ENCODE measurements at regions not wholly inside any gene's neighbourhood (a gene's known extent, or its start where the extent isn't known, plus 50 kb on each side); places are given as distances from the start of the nearest gene placed in this dataset.

DNA sequence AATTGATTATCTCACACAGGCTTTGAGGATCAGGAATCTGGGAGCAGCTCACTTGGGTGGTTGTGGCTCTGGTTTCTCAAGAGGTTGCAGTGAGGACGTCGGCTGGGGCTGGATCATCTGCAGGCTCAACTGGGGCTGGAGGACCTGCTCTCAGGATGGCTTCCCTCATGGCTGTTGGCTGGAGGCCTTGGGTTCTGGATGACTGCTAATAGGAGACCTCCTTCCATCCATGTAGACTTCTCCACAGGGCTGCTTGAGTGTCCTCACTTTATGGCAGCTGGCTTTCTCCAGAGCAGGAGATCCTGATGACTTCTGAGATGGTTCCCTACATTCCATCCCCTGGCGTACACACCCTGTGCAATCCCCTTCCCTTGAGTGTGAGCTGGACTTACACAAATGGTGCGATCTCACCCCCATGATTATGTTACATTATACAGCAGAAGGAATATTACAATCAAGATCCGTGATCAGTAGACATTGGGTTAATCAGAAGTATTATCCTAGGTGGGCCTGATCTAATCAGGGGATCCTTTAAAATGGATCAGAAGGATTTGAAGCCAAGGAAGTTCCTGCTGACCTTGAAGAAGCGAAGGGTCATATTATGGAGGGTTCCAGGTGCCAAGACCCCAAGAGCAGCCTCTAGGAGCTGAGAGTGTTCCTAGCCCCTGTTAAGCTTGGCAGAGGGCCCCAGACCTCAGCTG, 122.2 kb downstream of the CXCL12 start:
- H3K4me3 ChIP-seq (ENCODE audit: control insufficient read depth, low read depth, low read length) = no peak overlapping the region
- DNase-seq (ENCODE audit: low read depth) = no peak
- TF ChIP-seq, protein P1, sequence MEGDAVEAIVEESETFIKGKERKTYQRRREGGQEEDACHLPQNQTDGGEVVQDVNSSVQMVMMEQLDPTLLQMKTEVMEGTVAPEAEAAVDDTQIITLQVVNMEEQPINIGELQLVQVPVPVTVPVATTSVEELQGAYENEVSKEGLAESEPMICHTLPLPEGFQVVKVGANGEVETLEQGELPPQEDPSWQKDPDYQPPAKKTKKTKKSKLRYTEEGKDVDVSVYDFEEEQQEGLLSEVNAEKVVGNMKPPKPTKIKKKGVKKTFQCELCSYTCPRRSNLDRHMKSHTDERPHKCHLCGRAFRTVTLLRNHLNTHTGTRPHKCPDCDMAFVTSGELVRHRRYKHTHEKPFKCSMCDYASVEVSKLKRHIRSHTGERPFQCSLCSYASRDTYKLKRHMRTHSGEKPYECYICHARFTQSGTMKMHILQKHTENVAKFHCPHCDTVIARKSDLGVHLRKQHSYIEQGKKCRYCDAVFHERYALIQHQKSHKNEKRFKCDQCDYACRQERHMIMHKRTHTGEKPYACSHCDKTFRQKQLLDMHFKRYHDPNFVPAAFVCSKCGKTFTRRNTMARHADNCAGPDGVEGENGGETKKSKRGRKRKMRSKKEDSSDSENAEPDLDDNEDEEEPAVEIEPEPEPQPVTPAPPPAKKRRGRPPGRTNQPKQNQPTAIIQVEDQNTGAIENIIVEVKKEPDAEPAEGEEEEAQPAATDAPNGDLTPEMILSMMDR (IDR thresholded peaks at IDR 0.05; ENCODE audit: control insufficient read depth, insufficient read depth, low read depth, low read length, missing control alignments) = no peak

DNA sequence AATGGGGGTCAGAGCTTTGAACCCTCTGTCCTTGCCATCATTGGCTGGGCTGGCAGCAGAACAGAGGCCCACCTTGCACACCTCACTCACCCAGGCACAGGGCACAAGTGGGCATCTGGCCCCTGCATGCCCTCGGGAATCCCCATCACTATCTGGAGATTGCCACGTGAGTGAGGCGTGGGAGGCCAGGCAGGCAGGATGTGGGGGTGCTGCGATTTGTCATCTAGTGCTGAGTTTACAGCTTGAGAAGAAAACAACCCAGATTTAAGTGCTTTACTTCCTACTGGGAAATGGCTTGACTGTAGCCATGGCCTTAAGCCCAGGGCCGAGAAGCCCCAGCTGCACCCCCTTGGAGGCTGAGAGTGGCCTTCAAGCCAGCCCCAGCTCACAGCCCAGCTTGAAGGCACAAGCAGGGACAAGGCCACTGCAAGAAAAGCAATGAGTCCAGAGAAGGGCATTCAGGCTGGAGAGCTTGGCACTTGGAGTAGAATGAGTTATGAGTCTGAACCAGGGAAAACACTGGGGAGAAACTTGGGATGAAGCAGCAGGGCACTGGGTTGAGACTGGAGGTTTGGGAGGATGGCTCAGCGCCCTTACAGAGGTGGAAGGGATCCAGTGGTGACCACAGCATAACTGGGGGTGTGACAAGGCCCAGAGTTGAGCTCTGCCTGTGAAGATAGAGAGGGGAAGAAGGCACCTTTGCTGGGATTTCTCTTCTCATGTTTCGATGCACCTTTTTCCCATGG, 123.0 kb downstream of the CXCL12 start:
- H3K4me3 ChIP-seq (ENCODE audit: control insufficient read depth, low read depth, low read length) = no peak overlapping the region
- DNase-seq (ENCODE audit: low read depth) = no peak
- TF ChIP-seq, protein P1 (IDR thresholded peaks at IDR 0.05; ENCODE audit: control insufficient read depth, insufficient read depth, low read depth, low read length, missing control alignments) = no peak

DNA sequence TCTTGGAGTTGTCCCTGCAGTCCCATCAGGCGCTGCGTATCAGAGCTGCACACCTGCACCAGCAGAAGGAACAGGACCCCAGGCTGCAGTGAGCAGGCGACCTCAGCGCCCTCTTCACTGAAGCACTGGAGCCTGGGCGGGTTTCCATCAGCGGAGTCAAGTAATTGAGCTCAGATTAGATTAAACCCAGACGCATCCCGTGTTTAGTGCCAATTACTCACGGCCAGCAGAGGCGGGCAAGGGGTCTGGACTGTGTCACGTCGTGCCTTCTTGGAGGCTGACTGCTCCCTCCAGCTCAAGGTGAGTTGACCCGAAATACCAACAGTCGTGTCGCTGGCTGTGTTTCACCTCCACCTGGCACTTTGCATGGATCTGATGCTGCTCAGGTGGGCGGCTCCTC, 123.6 kb downstream of the CXCL12 start:
- no peak overlapping the region for H3K4me3 ChIP-seq (ENCODE audit: control insufficient read depth, low read depth, low read length)
- no peak for DNase-seq (ENCODE audit: low read depth)
- TF ChIP-seq, protein P1 (IDR thresholded peaks at IDR 0.05; ENCODE audit: control insufficient read depth, insufficient read depth, low read depth, low read length, missing control alignments) = no peak

DNA sequence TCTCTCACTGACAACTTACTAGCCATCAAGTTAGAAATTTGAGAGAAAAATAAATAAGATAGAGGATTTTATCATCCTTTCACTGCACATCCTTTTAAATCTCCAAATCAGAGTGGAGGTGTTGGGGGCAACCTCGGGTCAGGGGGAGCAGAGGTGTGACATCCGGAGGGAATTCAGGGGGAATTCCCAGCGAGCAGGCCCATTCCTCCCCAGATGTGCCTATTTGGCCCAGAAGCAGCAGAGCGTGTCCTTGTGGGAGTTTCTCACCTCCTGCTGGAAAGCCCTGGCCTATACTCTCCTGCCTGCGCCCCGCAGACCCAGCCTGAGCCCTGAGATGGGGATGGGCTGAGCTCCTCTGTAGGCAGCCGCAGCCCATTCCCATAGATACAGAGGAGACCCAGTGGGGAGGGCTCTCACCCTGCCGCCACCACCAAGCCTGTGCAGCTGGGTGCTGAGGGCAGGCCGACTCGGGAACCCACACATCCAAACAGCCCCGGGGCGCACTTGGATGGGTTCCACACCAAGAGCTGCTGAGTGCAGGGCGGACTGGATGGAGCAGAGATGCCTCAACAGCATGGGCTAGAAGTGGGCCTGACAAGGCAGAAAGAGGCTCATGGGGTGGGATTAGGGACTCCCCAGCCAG, 124.5 kb downstream of the CXCL12 start:
- no peak for DNase-seq (ENCODE audit: low read depth)
- H3K4me3 ChIP-seq (ENCODE audit: control insufficient read depth, low read depth, low read length) = no peak overlapping the region
- TF ChIP-seq, protein P1 (IDR thresholded peaks at IDR 0.05; ENCODE audit: control insufficient read depth, insufficient read depth, low read depth, low read length, missing control alignments) = no peak

DNA sequence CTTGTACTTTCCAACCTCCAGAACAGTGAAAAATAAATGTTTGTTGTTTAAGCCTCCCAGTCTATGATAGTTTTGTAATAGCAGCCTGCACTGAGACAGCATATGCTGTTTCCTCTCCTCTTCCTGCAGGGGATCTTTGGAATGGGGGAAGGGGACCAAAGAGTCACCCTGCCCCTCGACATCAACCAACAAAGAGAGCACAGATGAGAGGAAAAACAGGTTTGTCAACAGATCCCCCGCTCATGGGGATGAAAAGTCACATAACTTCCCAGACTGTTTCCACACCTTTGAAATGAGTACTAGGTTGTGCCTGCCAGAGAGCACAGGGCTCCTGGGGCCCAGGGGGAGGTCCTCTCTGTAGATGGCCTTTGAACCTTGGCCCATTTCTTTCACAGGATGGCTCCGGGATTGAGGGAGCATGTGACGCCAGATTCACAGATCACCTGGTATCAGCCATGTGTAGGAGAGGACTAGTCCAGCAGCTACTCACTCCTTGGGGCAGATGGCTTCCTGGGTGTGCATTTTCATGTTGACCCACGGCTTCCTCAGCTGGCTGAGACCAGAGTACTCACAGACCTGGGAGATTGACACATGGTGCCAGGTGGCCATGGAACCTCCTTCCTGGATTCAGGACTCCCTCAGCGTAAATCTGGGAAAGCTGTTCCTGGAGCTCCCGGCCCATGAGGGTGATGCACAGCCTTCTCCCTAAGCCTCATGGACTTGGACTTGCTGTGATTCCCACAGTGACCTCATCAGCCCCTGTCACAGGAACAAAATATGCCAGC, 125.6 kb downstream of the CXCL12 start:
- TF ChIP-seq, protein P1 (IDR thresholded peaks at IDR 0.05; ENCODE audit: control insufficient read depth, insufficient read depth, low read depth, low read length, missing control alignments) = no peak
- H3K4me3 ChIP-seq (ENCODE audit: control insufficient read depth, low read depth, low read length) = no peak overlapping the region
- DNase-seq (ENCODE audit: low read depth) = no peak

DNA sequence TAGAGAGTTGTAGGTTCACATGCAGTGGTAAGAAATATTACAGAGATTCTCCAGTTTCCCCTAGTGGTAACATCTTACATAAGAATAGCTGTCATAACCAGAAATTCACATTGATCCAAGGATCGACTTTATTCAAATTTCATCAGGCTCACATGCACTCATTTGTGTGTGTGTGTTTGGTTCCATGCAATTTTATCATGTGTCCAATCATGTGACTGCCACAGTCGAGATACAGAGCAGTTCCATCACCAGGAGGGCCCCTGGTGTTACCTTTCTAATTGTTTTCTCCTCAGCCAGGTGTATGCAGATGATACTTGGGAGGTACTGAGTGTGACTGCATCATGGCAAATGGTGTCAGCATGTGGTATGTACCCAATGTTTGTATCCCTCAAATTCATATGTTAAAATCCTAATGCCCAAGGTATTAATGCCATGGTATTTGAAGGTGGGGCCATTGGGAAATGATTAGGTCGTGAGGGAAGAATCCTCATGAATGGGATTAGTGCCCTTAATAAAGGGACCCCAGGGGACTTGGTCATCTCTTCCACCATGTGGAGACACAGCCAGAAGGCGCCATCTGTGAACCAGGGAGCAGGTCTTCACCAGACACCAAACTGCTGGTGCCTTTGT, 126.3 kb downstream of the CXCL12 start:
- no peak overlapping the region for H3K4me3 ChIP-seq (ENCODE audit: control insufficient read depth, low read depth, low read length)
- TF ChIP-seq, protein P1 (IDR thresholded peaks at IDR 0.05; ENCODE audit: control insufficient read depth, insufficient read depth, low read depth, low read length, missing control alignments) = no peak

More for the DNA sequence above, 126.3 kb downstream of the CXCL12 start:
- no peak for DNase-seq (ENCODE audit: low read depth)
